Smooth muscle cell (in vitro differentiated cells): ENCODE measurements at regions not wholly inside any gene's neighbourhood (a gene's known extent, or its start where the extent isn't known, plus 50 kb on each side); places are given as distances from the start of the nearest gene placed in this dataset.

ENCODE experiments used
- DNase-seq: peaks from one replicate; lab custom pipeline; 2025; ENCODE audit not compliant: unreplicated experiment; lab: John Stamatoyannopoulos, UW
- H2AFZ ChIP-seq: fragments of 200-600 bp; sonication (generic); 2 replicates; pipeline ENCODE4 v1.6.0; 2016; ENCODE audit warnings: antibody characterized with exemption, low read depth, mild to moderate bottlenecking
- H3F3A ChIP-seq: fragments of 200-600 bp; sonication (generic); 2 replicates; pipeline ENCODE4 v1.6.0; 2017; ENCODE audit warnings: antibody characterized with exemption, low read depth
- H3K27ac ChIP-seq: fragments of 200-600 bp; sonication (generic); 2 replicates; pipeline ENCODE4 v1.5.1; 2016; ENCODE audit warnings: low read depth, mild to moderate bottlenecking
- H3K27me3 ChIP-seq: fragments of 200-600 bp; sonication (generic); 2 replicates; pipeline ENCODE4 v1.6.1; 2016; ENCODE audit warnings: low read depth, mild to moderate bottlenecking
- H3K36me3 ChIP-seq: fragments of 200-600 bp; sonication (generic); 2 replicates; pipeline ENCODE4 v1.5.1; 2016; ENCODE audit warnings: low read depth
- H3K4me1 ChIP-seq: fragments of 200-600 bp; sonication (generic); 2 replicates; pipeline ENCODE4 v1.5.1; 2016; ENCODE audit warnings: low read depth
- H3K4me2 ChIP-seq: fragments of 200-600 bp; sonication (generic); 2 replicates; pipeline ENCODE4 v1.6.0; 2016; ENCODE audit warnings: mild to moderate bottlenecking
- H3K4me3 ChIP-seq: fragments of 200-600 bp; sonication (generic); 2 replicates; pipeline ENCODE4 v1.5.1; 2016; ENCODE audit warnings: mild to moderate bottlenecking
- H3K79me2 ChIP-seq: fragments of 200-600 bp; sonication (generic); 2 replicates; pipeline ENCODE4 v1.6.0; 2016; ENCODE audit warnings: low read depth, mild to moderate bottlenecking
- H3K9ac ChIP-seq: fragments of 200-600 bp; sonication (generic); 2 replicates; pipeline ENCODE4 v1.6.0; 2016; ENCODE audit warnings: low read depth
- H3K9me3 ChIP-seq: fragments of 200-600 bp; sonication (generic); replicated peaks from 2 replicates; pipeline ENCODE4 v1.5.1; 2016; ENCODE audit warnings: low read depth
- H4K20me1 ChIP-seq: fragments of 200-600 bp; sonication (generic); 2 replicates; pipeline ENCODE4 v1.6.0; 2016; ENCODE audit warnings: low read depth
- WGBS: methylation state at CpG from one replicate; pipeline ENCODE4 v1.1.7; 2016; ENCODE audit warnings: low lambda C conversion rate; 5-methylcytosine and 5-hydroxymethylcytosine counted together
- TF ChIP-seq, protein P1 (sequence below): fragments of 200-600 bp; sonication (generic); IDR thresholded peaks from 2 replicates; pipeline ENCODE4 v1.5.1; 2017; ENCODE audit warnings: borderline replicate concordance, mild to moderate bottlenecking, antibody characterized with exemption; ENCODE audit not compliant: insufficient read depth, poor library complexity, severe bottlenecking

- Histone ChIP-seq H3K27me3 (no peaks in the 10 kb centered on the region), H3K4me1 (peaks cover 5% of the 10 kb centered on the region), H3K9ac (no peak overlapping the region), H3K27ac (peak overlapping the region; percentile 83), H3K36me3 (no peaks in the 10 kb centered on the region), H3K4me3 (no peak overlapping the region), H4K20me1 (no peaks in the 10 kb centered on the region), H2AFZ (no peak overlapping the region), H3F3A (no peaks in the 10 kb centered on the region), H3K79me2 (no peaks in the 10 kb centered on the region), H3K4me2 (peak overlapping the region; percentile 46), H3K9me3 (no peaks in the 10 kb centered on the region)
- TF ChIP-seq, protein P1, sequence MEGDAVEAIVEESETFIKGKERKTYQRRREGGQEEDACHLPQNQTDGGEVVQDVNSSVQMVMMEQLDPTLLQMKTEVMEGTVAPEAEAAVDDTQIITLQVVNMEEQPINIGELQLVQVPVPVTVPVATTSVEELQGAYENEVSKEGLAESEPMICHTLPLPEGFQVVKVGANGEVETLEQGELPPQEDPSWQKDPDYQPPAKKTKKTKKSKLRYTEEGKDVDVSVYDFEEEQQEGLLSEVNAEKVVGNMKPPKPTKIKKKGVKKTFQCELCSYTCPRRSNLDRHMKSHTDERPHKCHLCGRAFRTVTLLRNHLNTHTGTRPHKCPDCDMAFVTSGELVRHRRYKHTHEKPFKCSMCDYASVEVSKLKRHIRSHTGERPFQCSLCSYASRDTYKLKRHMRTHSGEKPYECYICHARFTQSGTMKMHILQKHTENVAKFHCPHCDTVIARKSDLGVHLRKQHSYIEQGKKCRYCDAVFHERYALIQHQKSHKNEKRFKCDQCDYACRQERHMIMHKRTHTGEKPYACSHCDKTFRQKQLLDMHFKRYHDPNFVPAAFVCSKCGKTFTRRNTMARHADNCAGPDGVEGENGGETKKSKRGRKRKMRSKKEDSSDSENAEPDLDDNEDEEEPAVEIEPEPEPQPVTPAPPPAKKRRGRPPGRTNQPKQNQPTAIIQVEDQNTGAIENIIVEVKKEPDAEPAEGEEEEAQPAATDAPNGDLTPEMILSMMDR: no peak
- DNase-seq: no peak
- WGBS: 82% methylated on average over 3 of the region's 3 CpGs
Measured at GRCh38 chr2:9702604-9703084, 71.8 kb upstream of the YWHAQ start.

GRCh38 chr2:9703085-9703678 lies 72.4 kb upstream of the YWHAQ start:
- H3F3A ChIP-seq: no peaks in the 10 kb centered on the region
- H3K9ac ChIP-seq: peak overlapping the region; percentile 49
- H4K20me1 ChIP-seq: no peaks in the 10 kb centered on the region
- H3K4me2 ChIP-seq: peak overlapping the region; percentile 46
- peak overlapping the region; percentile 83 for H3K27ac ChIP-seq
- no peak overlapping the region for H2AFZ ChIP-seq
- WGBS: 44% methylated on average over 11 of the region's 11 CpGs
- no peak overlapping the region for H3K4me3 ChIP-seq
- H3K4me1 ChIP-seq: peaks cover 5% of the 10 kb centered on the region
- H3K36me3 ChIP-seq: no peaks in the 10 kb centered on the region
- H3K9me3 ChIP-seq: no peaks in the 10 kb centered on the region
- TF ChIP-seq, protein P1: no peak
- no peaks in the 10 kb centered on the region for H3K27me3 ChIP-seq
- no peak for DNase-seq
- H3K79me2 ChIP-seq: no peaks in the 10 kb centered on the region

- TF ChIP-seq, protein P1: no peak
- Histone ChIP-seq H3F3A (no peaks in the 10 kb centered on the region), H3K27me3 (no peaks in the 10 kb centered on the region), H3K36me3 (no peaks in the 10 kb centered on the region), H4K20me1 (no peaks in the 10 kb centered on the region), H3K9me3 (no peaks in the 10 kb centered on the region), H3K4me3 (no peak overlapping the region), H3K79me2 (no peaks in the 10 kb centered on the region), H3K27ac (peak overlapping the region; percentile 83), H3K9ac (peak overlapping the region; percentile 49), H3K4me1 (peaks cover 5% of the 10 kb centered on the region), H3K4me2 (peak overlapping the region; percentile 46), H2AFZ (no peak overlapping the region)
- 40% methylated on average over 3 of the region's 3 CpGs for WGBS
- DNase-seq: no peak
Measured at GRCh38 chr2:9703701-9704221, 73.0 kb upstream of the YWHAQ start.

GRCh38 chr2:9704600-9704999 lies 73.8 kb upstream of the YWHAQ start:
- Histone ChIP-seq H3K36me3 (no peaks in the 10 kb centered on the region), H3F3A (no peaks in the 10 kb centered on the region), H3K9me3 (no peaks in the 10 kb centered on the region), H3K4me1 (peaks cover 5% of the 10 kb centered on the region), H4K20me1 (no peaks in the 10 kb centered on the region), H3K79me2 (no peaks in the 10 kb centered on the region), H3K27me3 (no peaks in the 10 kb centered on the region), H3K4me2 (no peak overlapping the region), H3K4me3 (no peak overlapping the region), H2AFZ (no peak overlapping the region), H3K9ac (no peak overlapping the region), H3K27ac (no peak overlapping the region)
- no peak for DNase-seq
- TF ChIP-seq, protein P1: no peak
- WGBS: 98% methylated on average over 3 of the region's 3 CpGs
